ENCODE measurements at regions not wholly inside any gene's neighbourhood (a gene's known extent, or its start where the extent isn't known, plus 50 kb on each side); places are given as distances from the start of the nearest gene placed in this dataset.
"Not testable (repeated sequence)": the region's sequence is repeated elsewhere in the genome, so short reads cannot be mapped to it uniquely, and the experiment has no call there.

DNA sequence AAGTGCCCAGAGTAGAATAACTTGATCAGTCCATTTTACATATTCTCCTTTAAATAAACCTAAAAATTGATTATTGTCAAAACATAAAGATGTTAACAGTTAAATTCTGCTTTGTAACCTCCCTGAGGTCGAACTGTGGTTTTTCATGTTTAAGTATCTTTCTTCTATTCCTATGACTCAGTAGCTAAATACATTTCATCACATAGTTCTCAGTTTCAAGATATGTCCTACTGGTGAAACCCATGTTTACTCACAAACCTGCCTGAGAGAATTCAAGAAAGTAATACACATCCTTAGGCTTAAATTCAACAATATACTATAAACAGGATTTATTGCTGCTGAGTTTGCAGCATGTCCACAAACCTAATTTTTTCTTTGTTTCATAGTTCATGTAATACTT lies 692.9 kb downstream of the ZPLD1 start:
- FAIRE-seq, result peak; percentile 60
- DNase-seq (ENCODE audit: insufficient read length, low spot score), result no peak

DNA sequence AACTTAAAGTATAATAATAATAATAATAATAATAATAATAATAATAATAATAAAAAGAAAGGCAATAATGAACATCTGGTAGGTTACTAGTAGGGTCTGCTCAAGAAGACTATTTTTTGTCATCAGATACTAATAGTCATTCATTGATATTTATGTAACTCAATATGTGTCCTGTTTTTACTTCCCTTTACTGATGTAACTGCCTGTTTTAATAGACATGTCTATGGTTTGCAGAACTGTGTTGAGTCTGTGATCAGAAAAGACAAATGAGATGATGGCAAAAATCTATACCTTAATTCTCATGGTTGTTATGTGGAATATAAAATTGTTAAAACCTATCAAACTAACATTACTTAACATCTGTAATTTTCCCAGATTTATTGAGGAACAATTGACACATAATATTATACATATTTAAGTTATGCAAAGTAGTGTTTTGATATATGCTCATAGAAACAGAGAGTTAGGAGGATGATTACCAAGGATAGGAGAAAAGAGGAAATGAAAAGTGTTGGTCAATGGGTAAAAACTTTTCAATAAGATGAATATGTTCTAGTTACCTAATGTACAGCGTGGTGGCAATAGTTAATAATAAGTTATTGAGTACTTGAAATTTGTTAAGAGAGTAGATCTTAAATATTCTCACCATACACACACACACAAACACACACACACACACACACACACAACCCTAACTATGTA lies 699.4 kb downstream of the ZPLD1 start:
- DNase-seq (ENCODE audit: insufficient read length, low spot score) (no peak), FAIRE-seq (peak; percentile 18)

DNA sequence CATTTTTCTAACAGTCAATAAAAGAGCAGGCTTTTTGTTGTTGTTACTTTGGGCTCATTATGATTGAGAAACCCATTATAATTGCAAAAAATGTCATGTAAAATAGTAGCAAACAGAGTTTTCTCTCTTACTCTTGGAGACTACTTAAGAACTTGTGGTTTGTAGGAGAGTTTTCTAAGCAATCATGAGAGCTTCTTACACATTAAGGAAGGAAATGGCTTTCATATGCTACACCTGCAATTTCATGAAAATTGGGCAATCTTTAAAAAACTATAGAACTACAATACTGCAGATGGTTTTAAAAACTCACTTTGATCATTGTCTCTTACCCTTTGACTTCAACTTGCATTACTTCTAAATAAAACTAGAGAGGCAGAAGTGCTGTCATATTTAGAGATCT lies 701.8 kb downstream of the ZPLD1 start:
- DNase-seq (ENCODE audit: insufficient read length, low spot score) (no peak), FAIRE-seq (no peak)

DNA sequence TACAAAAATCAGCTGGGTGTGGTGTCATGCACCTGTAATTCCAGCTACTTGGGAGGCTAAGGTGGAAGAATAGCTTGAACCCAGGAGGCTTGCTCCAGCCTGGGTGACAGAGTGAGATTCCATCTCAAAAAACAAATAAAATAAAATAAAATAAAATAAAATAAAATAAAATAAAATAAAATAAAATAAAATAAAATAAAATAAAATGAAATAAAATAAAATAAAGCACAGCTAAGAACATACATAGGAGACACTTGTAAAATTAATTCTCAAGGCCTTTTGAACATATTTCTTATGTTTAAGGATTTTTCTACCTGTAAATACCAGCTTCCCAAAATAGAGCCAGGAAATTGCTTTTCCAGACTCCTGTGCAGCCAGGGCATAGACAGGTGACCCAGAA lies 703.0 kb downstream of the ZPLD1 start:
- no peak for DNase-seq (ENCODE audit: insufficient read length, low spot score)
- FAIRE-seq, result no peak

DNA sequence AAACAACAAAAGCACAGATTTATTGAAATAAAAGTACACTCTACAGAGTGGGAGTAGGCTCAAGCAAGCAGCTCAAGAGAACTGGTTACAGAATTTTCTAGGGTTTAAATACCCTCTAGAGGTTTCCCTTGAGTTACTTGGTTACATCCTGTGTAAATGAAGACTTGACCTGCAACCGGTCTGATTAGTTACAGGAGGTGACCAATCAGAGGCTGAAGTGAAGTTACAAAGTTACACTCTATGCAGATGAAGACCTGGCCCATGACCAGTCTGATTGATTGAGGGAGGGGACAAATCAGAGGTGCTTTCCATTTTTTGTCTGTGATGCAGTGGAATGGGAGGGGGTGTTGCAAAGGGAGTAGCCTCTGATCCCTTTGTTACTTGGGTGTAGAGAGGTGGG lies 723.4 kb downstream of the ZPLD1 start:
- DNase-seq (ENCODE audit: insufficient read length, low spot score), result no peak
- no peak for FAIRE-seq

DNA sequence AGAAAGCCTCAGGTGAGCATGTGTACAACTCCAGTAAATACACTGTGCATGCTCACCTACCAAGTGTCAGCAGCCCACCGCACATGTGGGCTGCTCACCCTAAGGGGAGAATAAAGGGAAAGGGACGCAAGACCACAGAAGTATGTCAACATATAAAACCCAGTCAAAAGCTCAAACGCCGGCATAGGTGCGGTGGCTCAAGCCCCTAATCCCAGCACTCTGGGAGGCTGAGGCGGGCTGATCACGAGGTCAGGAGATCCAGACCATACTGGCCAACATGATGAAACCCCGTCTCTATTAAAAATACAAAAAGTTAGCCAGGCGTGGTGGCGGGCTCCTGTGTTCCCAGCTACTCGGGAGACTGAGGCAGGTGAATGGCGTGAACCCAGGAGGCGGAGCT lies 732.1 kb downstream of the ZPLD1 start:
- no peak for FAIRE-seq
- no peak for DNase-seq (ENCODE audit: insufficient read length, low spot score)

DNA sequence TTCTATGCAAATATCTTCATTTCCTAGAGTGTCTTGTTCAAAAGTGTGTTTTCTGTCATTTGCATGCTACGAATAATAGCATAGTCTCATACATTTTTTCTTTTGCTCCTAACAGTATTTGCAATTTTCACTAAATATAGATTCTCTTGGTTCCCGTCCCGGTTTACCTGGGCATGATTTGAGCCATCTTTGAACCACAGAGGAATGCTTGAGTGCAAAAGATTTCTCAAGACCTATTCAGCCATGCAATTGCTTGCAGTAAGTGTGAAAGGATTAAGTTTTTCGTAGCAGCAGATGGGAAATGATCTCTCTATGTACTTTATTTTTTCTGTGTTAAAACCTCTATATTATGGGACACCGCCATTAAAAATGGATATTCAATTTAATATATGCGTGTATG lies 733.0 kb downstream of the ZPLD1 start:
- DNase-seq (ENCODE audit: insufficient read length, low spot score) (no peak), FAIRE-seq (peak; percentile 45)

DNA sequence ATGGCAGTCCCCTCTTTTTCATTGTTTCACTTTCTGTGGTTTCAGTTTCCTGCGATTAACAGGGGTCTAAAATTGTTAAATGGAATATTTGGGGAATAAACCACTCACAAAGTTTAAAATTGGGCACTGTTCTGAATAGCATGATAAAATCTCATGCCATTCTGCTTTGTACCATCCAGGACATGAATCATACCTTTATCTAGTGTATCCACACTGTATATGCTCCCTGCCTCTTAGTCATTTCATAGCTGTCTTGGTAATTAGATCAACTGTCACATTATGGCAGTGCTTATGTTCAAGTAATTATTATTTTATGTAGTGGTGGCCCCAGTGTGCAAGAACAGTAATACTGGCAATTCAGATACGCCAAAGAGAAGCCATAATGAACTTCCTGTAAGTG lies 734.5 kb downstream of the ZPLD1 start:
- DNase-seq (ENCODE audit: insufficient read length, low spot score) (no peak), FAIRE-seq (no peak)

DNA sequence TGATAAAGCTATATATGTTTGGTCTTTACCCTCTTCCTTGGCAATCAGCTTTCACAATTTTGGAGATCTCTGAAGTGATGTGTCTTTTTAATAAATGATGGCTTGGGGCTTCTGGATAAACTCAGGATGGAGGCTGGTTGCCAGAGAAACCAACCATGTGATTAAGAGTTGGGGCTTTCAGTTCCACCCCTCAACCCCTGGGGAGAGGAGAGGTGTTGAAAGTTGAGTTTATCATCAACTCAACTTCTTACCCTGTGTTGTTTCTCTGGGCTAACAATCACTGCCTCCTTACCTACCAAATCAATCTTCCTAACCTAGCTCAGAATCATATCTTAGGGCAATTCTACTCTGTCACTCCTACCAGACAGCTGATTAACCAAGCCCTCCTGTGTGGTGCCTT lies 735.8 kb downstream of the ZPLD1 start:
- DNase-seq (ENCODE audit: insufficient read length, low spot score) (no peak), FAIRE-seq (peak; percentile 4)

DNA sequence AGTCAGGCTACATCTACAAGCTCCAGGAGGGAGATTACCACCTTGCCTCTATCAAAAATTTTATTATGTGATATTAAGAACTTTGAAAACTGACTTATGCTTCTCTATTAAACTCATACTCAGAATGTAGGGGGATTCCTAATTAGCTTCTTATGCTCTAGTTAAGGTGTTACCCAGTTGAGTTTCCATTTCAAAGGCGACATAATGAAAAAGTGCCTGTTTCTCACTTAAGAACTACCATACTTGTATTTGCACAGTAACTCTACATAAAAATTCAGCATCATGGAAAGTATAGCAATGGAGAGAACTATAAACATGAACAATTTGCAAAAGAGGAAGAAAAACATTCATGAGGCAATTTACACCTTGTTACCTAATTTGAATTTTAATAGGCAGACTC lies 739.1 kb downstream of the ZPLD1 start:
- DNase-seq (ENCODE audit: insufficient read length, low spot score), result no peak
- no peak for FAIRE-seq

DNA sequence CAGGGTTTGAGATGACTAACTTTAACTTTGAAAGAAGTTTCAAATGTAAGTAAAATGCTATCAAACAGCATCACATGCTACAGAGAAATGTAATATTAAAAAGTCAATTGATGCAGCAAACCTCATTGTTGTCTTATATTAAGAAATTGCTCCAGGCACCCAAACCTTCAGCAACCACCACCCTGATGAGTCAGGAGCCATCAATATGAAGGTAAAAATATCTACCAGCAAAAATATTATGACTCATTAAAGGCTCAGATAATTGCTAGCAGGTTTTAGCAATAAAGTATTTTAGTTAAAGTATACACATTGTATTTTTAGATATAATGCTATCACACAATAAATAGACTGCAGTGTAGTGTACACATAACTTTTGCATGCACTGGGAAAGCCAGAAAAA lies 746.3 kb downstream of the ZPLD1 start:
- DNase-seq (ENCODE audit: insufficient read length, low spot score) (no peak), FAIRE-seq (no peak)

DNA sequence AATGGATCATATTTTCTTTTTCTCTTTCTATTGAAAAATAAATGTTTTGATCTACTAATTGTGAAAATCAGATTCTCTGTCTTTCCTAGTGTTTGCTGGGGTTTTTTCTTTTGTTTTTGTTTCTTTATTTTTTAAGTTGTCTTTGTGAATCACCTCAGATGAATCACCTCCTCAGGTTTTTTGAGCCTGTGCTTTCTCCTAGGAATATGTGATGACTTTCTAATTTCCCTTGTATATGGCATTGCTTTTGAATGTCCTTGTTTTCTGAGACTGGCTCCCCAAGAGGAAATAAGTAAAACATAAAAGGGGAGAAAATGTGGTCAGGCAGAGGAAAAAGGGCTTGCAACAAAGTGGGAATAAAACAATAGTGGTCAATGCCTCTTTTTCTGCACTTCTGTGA lies 750.0 kb downstream of the ZPLD1 start:
- DNase-seq (ENCODE audit: insufficient read length, low spot score) (no peak), FAIRE-seq (no peak)

DNA sequence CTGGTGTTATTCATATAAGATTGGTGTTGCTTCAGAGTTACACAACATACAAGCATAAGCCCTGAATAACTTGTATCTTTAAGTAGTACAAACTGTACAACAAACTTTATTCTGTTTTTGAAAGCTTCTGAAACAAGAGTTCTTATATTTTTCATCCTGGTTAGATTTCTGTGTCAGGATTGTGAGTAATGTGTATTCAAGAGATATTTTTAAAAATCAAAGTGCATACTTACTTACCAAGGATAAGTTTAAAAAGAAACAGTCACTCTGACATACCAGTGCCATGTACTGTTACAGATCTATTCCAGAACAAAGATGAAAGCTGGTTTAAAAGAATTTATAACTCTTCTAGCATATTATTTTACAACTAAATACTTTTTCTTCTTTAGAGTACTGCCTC lies 755.1 kb downstream of the ZPLD1 start:
- FAIRE-seq (no peak), DNase-seq (ENCODE audit: insufficient read length, low spot score) (no peak)

DNA sequence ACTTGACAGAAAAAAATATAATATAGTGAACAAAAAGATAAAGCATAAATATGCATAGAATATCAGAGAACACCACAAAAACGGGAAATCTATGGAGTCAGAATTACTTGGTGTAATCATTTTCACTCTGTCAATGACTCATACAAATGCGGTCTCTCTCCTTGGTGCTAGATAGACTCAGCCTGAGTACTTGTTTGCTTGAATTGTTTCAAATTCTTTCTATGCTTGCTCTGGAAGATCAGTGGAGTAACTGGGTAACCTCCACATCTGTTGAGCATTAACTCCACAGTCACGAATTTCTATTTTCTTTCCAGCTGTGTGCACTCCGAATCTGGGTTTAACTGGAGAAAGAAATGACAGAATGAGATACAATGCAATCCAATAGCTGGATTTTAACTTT lies 760.4 kb downstream of the ZPLD1 start:
- DNase-seq (ENCODE audit: insufficient read length, low spot score) (no peak), FAIRE-seq (no peak)

DNA sequence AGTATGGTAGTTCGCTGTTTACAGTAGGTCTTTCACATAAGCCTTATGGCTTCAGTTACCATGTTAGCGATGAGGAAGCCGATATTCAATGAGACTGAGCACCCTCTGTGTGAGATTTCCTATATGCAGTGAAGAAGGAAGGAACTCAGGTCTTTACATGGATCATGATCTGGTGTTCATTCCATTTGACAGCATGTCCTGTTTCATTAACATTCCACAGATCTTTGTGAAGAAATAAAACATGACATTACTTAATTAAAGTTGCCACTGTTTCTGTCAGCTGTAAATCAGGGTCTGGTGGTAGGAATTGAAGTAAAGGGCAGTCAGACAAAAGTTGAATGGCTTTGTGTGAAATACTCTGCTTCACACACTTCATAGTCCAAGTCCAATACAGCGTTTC lies 768.6 kb downstream of the ZPLD1 start:
- DNase-seq (ENCODE audit: insufficient read length, low spot score) (no peak), FAIRE-seq (no peak)

DNA sequence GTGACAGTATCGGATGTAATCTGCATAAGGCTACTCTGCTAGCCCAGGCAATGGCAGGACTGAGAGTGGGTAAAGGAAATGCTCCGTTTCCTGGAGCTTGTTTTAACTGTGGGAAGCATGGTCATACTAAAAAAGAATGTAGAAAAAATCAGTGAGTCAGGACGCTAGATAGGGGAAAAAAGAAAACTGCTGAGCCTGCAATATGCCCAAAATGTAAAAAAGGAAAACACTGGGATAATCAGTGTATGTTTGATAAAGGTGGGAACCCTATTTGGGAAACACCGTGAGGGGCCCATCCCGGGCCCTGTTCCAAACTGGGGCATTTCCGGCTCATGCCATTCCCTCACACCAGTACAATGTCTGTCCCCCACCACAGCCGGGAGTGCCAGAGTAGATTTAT lies 775.8 kb downstream of the ZPLD1 start:
- FAIRE-seq (no peak), DNase-seq (ENCODE audit: insufficient read length, low spot score) (no peak)

DNA sequence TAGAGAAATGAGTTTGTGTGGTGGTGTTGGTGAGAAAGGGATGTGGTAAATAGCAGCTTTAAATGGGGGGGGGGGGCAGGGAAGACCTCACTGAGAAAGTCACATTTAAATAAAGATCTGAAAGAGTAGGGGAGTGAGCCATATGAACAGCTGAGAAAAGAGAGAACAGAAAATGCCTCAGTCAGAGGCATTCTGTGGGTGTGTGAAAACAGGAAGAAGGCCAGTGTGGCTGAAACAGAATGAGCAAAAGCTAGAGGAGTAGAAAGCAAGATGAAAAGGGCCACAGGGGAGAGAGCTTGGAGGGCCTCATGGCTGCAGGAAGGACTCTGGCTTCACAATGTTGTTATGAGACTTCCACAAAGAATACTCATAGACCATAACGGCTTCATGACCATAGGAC lies 783.3 kb downstream of the ZPLD1 start:
- FAIRE-seq, result peak; percentile 99

DNA sequence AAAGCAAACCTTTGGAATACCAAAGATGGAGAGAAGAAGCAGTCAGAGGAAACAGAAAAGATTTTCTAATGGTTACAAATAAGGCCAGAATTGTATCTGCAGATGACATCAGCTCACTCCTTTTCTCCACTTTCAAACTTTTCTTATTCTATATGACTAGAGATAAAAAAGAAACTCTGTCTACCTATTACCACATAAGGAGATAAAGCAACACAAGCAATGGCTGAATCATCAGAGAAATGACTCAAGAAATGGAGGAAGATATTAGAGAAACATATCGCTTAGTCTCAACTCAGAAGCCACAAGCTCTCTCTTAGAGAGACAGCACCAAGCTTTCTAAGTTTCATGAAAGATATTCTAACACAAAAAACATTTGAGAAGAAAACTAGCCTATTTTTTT lies 784.0 kb downstream of the ZPLD1 start:
- DNase-seq (ENCODE audit: insufficient read length, low spot score) (no peak), FAIRE-seq (no peak)

More for the DNA sequence above, 783.3 kb downstream of the ZPLD1 start:
- DNase-seq (ENCODE audit: insufficient read length, low spot score), result peak; percentile 21

DNA sequence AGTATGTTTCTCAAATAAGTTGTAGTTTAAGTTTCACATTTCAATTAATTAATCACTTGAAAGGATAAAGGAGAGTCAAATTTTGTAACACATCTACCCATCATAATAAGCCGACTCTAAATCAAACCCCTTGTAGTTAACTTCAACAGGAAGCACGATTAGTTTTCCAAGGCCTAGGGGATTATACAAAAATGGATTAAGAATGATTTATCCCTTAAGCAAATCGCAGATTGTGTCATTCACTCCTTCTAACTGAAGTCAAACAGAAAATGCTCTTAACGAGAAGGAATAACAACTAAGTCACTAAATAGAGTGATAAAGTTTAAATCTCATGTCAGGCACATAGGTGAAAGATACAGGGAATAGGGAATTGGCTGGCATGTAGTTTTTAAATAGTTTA lies 792.8 kb downstream of the ZPLD1 start:
- FAIRE-seq, result no peak
- no peak for DNase-seq (ENCODE audit: insufficient read length, low spot score)

DNA sequence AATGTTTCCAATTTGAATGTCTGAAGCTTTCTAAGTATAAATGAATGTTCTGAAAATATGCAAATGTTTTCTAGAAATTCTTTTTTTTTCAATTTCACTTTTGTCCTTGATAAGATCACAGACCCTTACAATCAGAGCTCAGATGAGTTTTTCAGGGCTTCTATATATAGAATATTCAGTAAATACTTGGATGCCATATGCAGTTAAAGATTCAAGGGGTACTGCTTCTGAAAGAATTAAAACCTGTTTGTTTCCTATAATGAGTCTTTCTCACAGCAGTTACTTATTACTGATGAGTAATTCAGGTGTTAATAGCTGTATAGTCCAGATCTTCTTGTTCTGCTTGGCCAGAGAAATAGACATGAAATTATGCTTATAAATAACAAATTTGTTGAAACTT lies 812.6 kb downstream of the ZPLD1 start:
- no peak for DNase-seq (ENCODE audit: insufficient read length, low spot score)
- FAIRE-seq, result no peak

DNA sequence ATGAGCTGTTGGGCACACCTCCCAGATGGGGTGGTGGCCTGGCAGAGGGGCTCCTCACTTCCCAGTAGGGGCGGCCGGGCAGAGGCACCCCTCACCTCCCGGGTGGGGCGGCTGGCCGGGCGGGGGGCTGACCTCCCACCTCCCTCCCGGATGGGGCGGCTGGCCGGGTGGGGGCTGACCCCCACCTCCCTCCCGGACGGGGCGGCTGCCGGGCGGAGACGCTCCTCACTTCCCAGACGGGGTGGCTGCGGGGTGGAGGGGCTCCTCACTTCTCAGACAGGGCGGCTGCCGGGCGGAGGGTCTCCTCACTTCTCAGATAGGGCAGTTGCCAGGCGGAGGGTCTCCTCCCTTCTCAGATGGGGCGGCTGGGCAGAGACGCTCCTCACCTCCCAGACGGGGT lies 820.0 kb downstream of the ZPLD1 start:
- not testable (repeated sequence) for DNase-seq (ENCODE audit: insufficient read length, low spot score); FAIRE-seq

DNA sequence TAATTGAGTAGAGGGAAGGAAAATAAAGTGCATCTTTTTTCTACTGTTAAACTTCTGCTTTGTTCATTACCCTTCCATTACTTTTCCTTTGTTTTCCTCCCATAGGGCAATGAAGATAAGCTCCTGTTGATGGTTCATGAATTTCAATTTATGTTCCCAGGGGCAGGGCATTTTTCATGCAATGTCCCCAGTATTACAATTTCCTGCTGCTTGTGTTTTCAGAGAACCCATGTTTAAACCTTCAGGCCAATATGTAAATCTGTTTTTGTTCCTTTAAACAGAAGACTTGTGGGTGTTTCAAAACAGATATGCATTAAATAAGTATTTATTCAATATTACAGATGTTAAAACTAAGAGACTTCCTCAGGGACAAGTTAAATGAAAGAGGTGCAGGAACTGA lies 834.5 kb downstream of the ZPLD1 start:
- FAIRE-seq (no peak), DNase-seq (ENCODE audit: insufficient read length, low spot score) (no peak)

DNA sequence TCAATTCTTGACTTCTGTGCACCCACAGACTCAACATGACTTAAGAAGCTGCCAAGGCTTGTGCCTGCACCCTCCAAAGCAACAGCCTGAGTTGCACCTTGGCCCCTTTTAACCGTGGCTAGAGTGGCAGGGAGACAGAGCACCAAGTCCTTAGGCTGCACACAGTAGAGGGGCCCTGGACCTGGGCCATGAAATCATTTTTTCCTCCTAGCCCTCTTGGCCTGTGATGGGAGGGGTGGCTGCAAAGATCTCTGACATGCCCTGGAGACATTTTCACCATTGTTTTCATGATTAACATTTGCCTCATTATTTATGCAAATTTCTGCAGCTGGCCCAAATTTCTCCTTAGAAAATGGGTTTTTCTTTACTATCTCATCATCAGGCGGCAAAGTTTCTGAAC lies 836.8 kb downstream of the ZPLD1 start:
- FAIRE-seq (no peak), DNase-seq (ENCODE audit: insufficient read length, low spot score) (no peak)
